ENCODE measurements at regions not wholly inside any gene's neighbourhood (a gene's known extent, or its start where the extent isn't known, plus 50 kb on each side); places are given as distances from the start of the nearest gene placed in this dataset.

GRCh38 chr17:71402661-71403141 lies 718.1 kb upstream of the SOX9 start:
- Histone ChIP-seq H3K9me3 (no peaks in the 10 kb centered on the region), H3K36me3 (no peaks in the 10 kb centered on the region), H3K27ac (no peak overlapping the region), H3K27me3 (no peaks in the 10 kb centered on the region), H3K4me1 (no peaks in the 10 kb centered on the region), H3K4me3 (no peak overlapping the region)
- no peak for TF ChIP-seq CTCF (IDR thresholded peaks at IDR 0.05)
- intact Hi-C loops (cut with DNase I), result no loop called here
- DNase-seq (ENCODE audit: low spot score in 2 of 2), result no peak

- no peak overlapping the region for H3K27ac ChIP-seq
- H3K27me3 ChIP-seq, result no peaks in the 10 kb centered on the region
- intact Hi-C loops (cut with DNase I), result no loop called here
- no peak for TF ChIP-seq CTCF (IDR thresholded peaks at IDR 0.05)
- H3K9me3 ChIP-seq, result no peaks in the 10 kb centered on the region
- no peaks in the 10 kb centered on the region for H3K36me3 ChIP-seq
- no peak for DNase-seq (ENCODE audit: low spot score in 2 of 2)
- no peak overlapping the region for H3K4me3 ChIP-seq
- H3K4me1 ChIP-seq, result no peaks in the 10 kb centered on the region
These were observed 715.7 kb upstream of the SOX9 start for GRCh38 chr17:71405101-71405500.

GRCh38 chr17:71407981-71408380 lies 712.8 kb upstream of the SOX9 start:
- Histone ChIP-seq H3K4me3 (no peak overlapping the region), H3K36me3 (no peaks in the 10 kb centered on the region), H3K27me3 (no peaks in the 10 kb centered on the region), H3K4me1 (no peaks in the 10 kb centered on the region), H3K9me3 (no peaks in the 10 kb centered on the region), H3K27ac (no peak overlapping the region)
- no peak for DNase-seq (ENCODE audit: low spot score in 2 of 2)
- no peak for TF ChIP-seq CTCF (IDR thresholded peaks at IDR 0.05)
- intact Hi-C loops (cut with DNase I), result no loop called here

GRCh38 chr17:71409137-71409536 lies 711.7 kb upstream of the SOX9 start:
- H3K27ac ChIP-seq, result no peak overlapping the region
- TF ChIP-seq CTCF (IDR thresholded peaks at IDR 0.05), result no peak

GRCh38 chr17:71409712-71410111 lies 711.1 kb upstream of the SOX9 start:
- no peaks in the 10 kb centered on the region for H3K4me1 ChIP-seq
- TF ChIP-seq CTCF (IDR thresholded peaks at IDR 0.05), result no peak

More at GRCh38 chr17:71409137-71409536, 711.7 kb upstream of the SOX9 start:
- Histone ChIP-seq H3K4me3 (no peak overlapping the region), H3K4me1 (no peaks in the 10 kb centered on the region), H3K36me3 (no peaks in the 10 kb centered on the region), H3K27me3 (no peaks in the 10 kb centered on the region), H3K9me3 (no peaks in the 10 kb centered on the region)
- intact Hi-C loops (cut with DNase I), result no loop called here
- DNase-seq (ENCODE audit: low spot score in 2 of 2), result no peak

GRCh38 chr17:71412803-71413202 lies 708.0 kb upstream of the SOX9 start:
- Histone ChIP-seq H3K36me3 (no peaks in the 10 kb centered on the region), H3K4me3 (no peak overlapping the region), H3K9me3 (no peaks in the 10 kb centered on the region), H3K27me3 (no peaks in the 10 kb centered on the region), H3K27ac (no peak overlapping the region), H3K4me1 (no peaks in the 10 kb centered on the region)
- DNase-seq (ENCODE audit: low spot score in 2 of 2), result no peak
- TF ChIP-seq CTCF (IDR thresholded peaks at IDR 0.05), result no peak
- intact Hi-C loops (cut with DNase I), result no loop called here

More at GRCh38 chr17:71409712-71410111, 711.1 kb upstream of the SOX9 start:
- intact Hi-C loops (cut with DNase I), result no loop called here
- H3K27me3 ChIP-seq, result no peaks in the 10 kb centered on the region
- H3K36me3 ChIP-seq, result no peaks in the 10 kb centered on the region
- no peaks in the 10 kb centered on the region for H3K9me3 ChIP-seq
- no peak overlapping the region for H3K27ac ChIP-seq
- no peak overlapping the region for H3K4me3 ChIP-seq
- DNase-seq (ENCODE audit: low spot score in 2 of 2), result no peak
